ENCODE measurements at regions not wholly inside any gene's neighbourhood (a gene's known extent, or its start where the extent isn't known, plus 50 kb on each side); places are given as distances from the start of the nearest gene placed in this dataset.
"Not testable (repeated sequence)": the region's sequence is repeated elsewhere in the genome, so short reads cannot be mapped to it uniquely, and the experiment has no call there.

DNA sequence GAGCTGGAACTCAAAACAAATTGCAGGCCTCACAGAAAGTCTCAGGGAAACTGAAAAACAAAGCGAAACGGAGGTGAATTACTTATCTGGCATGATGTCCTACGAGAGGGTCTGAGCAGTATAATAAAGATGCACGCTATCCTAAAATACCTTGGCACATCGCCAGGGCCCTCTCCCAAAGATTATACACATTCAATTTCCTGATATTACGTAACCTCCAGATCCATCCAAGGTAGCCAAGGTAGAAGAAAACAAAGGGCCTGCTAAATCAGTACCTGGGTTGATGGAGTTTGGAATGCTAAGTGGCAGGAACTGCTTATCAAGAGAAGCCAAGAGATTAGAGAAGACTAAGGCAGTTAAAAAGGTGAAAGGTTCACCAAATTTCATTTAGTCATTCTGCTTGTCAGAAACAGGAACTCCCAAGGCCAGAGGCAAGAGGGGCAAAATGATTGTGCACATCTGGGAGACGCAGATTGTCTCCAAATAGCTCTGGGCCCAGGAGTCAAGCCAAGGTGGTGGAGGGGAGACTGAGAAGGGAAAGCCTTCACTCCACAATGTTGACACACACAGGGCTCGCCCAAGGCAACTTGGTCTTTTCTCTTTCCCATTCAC, 236.8 kb upstream of the ATP5MC3 start:
- no peak for DNase-seq (ENCODE audit: low spot score)

DNA sequence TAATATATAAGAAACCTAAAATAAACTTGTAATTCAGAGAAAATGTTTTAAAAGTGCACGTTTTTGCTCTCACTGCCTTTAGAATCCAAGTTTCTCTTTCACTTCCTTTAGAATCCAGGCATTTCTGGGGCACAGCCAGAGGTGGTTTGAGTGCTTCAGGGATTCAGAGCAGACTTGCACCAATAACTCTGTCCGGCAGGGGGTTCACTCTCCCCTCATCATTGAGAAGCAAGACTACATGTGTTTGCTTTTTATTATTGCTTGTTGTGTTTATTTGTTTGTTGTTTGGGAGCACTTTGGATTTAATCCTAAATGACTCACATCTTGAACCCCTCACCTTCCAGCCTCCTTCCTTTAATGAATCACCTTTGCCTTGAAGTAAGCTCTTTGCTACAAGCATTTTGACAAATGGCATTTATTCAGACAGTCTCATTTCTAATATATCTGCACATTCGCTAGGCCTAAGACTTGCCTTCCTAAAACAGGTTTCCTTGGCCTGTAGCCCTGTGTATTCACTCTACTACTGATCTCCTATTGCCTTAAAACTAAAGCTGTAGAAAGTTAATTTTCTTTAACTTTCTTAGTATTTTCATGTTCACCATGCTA, 233.5 kb upstream of the ATP5MC3 start:
- DNase-seq (ENCODE audit: low spot score), result peak; percentile 49

DNA sequence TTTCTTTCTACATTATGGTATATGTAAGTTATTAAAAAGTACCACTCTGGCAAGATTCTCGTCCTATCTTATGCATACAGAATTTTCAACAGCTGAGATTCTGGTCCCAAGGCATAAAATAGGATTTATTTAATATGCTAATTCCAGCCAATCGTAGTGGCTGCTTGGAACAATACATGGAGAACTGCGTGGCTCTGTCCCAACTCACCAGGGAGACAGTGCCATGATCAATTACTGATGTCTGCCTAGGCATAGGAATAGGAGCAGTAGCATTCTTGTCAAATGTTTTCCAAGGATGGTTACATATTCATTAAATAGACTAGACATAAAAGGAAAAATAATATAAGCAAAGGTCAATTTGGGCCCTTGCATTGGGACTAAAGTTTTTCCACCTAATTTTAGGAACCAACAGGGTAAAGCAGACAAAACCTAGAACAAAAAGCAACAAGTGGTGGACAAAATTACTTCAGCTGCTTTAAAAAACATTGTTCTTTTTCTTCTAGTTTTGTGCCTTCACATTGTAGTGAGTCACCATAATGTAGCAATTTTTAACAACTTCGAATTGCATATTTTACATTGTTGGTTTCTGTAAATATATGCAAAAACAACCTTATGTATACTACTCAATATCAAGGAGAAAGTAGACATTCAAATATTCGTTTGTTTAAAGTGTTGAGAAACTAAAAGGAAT, 232.8 kb upstream of the ATP5MC3 start:
- DNase-seq (ENCODE audit: low spot score), result no peak

DNA sequence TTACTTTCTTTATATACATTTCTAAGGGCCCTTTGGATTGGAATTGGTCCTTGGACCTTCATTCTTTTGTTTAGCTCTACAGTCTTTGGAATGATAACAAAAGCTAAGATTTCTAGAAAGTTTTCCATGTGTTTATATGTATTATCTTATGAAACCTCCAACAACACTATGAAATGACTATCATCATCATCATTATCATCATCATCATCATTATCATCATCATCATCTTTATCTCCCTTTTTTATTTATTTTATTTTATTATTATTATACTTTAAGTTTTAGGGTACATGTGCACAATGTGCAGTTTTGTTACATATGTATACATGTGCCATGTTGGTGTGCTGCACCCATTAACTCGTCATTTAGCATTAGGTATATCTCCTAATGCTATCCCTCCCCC, 229.4 kb upstream of the ATP5MC3 start:
- DNase-seq (ENCODE audit: low spot score), result not testable (repeated sequence)

DNA sequence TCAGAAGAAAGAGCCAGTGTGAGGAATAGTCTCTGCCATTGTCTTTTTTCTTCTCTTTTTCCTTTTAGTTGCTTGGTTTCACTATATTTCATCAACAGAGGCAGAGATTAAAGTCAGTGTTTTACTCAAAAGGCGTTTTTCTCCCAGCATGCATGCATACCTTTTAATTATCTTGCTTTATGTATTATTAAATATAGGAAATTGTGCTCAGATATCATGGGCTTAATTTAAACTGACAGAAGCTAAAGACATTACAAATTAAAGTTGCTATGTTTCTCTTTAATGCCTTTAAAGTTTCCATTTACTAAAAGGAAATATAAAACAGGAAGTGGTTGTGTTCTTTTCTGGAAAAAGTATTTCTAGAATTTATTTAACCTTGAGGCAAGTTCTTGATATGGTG, 223.3 kb upstream of the ATP5MC3 start:
- no peak for DNase-seq (ENCODE audit: low spot score)

DNA sequence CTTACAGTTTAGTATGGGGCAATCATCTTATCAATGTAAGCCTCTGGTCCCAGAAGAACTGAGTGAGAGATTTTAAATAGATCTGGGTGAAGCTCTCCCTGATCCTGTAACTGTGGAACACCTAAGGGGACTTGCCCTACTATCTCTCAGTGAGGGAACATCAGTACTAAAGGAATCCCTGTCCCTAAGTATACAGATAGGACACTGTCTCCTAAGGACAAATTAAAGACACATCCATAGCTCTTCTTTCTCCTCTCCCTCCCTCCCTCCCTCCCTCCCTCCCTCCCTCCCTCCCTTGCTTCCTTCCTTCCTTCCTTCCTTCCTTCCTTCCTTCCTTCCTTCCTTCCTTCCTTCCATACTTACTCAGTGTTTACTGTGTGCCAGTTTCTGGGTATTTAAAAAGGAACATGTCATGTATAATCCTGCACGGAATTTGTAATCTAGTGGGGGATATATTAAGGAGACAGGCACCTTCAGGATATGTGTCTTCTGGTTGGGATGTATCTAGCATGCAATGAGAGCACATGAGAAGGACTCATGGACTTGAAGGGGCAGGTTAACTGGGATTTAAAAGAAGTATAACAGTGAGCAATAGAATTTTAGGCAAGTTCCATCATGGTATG, 222.2 kb upstream of the ATP5MC3 start:
- no peak for DNase-seq (ENCODE audit: low spot score)

DNA sequence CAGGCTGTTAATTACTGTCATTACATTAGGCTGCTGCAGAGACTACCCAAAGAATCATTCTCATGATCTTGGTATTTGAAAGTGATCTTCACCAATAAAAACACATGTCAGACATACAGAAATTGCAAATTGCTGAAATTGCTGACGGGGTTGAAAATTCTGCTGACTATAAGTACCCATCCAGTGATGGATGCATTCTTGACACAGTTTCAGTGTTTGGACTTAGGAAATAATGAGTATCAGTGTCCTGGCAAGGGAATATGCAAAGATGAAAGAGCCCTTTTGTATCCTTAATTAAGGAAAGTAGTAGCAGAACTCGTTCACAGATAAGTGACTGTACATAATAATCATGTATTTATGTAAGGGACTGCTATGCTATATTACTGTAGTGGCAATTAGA, 221.1 kb upstream of the ATP5MC3 start:
- DNase-seq (ENCODE audit: low spot score), result no peak

DNA sequence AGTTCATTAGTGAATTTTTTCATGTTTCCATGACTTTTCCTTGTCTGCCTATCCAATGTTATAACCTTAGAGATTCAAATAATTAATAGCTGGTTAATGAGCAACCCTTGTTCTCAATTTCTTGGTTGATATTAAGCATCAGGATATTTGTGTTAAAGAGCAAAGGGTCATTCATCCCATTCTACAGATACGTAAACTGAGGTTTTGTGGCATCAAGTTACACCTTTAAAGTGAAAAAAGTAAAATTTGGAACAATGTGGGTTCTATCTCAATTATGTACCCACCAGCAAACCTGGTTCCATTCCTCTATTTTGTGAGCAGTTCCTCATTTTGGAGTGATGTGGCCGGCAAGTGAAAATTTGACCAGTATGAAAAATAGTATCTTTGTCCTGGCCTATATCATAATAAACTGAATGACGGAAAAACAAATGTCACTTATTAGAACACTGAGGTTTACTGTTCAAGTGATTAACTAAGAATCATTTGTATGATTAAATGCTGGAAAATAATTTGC, 220.5 kb upstream of the ATP5MC3 start:
- no peak for DNase-seq (ENCODE audit: low spot score)

DNA sequence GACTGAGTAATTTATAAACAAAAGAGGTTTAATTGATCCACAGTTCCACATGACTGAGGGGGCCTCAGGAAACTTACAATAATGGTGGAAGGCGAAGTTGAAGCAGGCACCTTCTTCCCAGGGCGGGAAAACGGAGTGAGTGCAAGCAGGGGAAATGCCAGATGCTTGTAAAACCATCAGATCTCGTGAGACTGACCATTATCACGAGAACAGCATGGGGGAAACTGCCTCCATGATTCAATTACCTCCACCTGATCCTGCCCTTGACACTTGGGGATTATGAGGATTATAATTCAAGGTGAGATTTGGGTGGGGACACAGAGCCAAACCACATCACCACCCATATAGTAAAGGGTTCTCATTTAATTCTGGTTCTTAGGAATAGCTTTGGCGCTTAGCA, 219.5 kb upstream of the ATP5MC3 start:
- no peak for DNase-seq (ENCODE audit: low spot score)

DNA sequence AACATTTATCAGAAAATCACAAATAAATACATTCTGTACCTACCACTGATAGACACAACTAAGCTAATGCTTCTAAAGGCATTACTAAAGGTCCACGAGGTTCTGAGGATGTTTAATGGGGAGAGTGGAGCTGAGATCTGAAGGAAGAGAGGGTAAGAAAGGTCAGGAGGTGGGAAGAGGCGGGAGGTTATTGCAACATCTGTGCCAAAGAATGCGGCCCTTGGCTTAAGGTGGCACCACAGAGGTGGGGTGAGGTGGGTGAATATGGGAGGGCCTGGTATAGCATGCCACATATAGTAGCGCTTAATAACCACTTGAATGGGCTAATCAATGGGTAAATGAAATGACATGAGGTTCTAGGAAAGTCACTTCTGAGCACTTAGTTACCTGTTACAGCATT, 217.8 kb upstream of the ATP5MC3 start:
- DNase-seq (ENCODE audit: low spot score), result no peak

DNA sequence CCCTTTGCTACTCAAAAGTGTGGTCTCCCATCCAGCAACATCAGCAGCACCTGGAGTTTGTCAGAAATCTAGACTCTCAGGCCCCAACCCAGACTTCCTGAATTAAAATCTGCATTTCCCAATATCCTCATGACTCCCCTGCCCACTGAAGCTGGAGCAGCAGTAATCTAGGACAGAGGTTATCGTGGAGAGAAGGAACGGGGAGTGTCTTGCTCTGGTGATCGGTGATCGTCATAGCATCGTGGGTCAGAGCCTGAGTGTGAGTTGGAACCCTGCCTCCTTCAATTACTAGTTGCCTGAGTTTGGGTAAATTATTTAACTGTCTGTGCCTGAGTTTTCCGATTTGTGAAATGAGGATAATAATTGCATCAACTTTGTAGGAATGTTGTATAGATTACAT, 217.3 kb upstream of the ATP5MC3 start:
- DNase-seq (ENCODE audit: low spot score), result no peak

DNA sequence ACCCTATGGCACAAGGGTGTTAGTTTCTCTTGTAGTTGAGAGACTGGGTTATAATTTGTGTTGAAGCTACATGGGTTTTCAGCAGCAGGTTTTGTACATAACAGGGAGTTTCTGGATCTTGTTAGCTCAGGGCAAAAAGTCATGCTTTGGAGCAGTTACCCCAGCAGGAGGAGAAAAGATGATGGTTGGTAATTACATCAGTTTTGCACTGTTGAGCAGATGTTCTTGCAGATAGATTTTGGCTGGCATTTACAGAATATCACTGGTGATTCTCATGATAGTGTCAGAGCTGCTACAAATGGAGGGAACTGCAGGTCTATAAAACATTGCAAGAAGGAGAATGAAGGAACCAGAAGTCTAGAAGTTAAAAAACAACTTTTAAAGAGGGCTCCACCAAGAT, 215.2 kb upstream of the ATP5MC3 start:
- no peak for DNase-seq (ENCODE audit: low spot score)

DNA sequence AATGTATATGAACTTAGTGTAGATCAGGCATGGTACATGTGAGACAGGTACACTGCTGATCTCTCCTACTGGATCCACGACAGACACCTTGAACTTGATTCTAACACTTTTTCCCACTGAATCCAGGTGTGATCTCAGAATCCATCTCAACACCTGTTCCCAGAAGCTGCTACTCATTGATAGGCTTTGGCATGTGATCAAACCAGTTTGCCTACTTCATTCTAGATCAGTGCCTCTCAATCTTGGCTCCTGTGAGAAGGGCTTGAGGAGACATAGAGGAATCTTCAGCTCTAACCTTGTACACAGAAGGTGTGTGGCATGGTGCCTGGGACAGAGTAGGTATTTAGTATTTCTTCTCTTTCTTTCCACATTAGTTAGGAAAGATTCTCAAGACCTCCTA, 212.3 kb upstream of the ATP5MC3 start:
- no peak for DNase-seq (ENCODE audit: low spot score)

DNA sequence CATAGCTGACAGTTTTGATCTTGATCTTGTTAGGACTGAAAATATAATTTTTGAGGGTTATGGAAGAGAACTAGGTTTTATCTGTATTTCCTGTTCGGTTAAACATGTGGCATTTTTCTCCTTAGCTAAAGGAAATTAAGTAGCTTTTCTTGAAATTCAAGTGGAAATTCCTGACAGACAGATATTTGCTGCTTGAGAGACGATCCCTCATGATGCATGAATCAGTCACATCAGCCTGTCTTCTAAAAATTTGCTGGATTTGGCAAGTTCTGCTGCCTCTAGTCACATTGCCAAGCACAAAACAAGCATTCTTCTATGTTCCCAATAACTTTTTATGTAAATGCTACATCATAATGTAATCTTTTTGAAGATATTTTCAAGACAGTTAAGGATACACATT, 201.8 kb upstream of the ATP5MC3 start:
- DNase-seq (ENCODE audit: low spot score), result no peak

DNA sequence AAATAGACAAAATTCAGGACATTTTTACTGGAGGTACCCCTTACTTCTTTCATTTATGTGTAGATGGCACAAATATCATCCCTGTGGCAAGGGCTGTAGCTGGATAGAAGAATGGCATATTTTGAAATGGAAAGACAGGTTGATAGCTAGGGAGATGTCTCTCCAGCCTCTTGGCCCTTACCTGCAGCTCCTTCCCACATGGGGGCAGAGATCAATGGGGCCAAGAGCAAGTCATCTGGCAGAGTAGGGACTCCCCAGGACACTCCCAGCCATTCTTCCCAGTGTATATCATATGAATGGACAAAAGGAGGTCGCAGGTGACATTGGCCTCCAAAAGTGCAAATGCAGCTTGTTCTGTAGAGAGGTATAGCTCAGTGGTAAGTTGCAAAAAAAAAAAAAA, 192.2 kb upstream of the ATP5MC3 start:
- no peak for DNase-seq (ENCODE audit: low spot score)

DNA sequence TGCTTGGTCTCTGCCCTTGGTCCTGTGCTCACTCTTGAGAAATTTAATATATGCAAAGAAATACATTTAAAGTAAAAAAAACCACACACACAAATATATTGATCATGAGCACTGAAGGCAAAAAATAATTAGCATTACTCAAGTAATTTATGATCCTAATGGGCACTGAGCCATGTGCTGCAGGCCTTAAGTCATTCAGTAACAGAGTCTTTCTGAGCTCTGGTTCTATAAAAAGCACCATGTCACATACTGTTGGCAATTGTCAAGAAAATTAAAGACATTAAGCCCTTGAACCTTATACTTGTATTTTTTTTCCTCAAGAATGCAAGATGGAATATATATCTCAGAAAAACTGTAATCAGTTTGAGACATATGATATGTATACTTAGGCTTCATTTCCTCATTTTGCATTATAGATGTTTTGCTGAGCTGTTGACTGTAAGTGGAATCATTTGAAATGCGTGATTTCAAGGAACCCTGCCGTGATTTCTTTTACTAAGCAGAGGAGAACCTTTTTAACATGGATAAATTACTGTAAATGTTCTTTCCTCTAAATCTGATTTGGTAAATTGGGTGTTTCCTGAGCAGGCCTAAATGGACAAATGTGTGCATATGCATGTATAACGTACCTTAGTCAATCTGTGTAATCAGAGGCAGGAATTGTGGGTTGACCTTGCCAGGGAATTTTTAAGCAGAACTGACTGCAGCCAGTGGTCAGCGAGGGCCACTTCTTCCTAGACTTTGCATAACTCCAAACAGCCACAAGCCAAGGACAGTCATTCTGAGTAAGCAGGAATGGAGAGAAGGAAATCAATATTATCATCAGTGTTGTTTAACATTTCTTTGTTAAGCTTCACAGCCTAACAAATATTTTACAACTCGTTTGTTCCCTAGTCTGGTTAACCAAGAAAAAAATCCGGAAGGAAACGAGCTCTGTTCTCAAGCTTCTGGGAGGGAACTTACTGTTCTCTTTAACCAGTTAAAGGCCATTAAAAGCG, 191.5 kb upstream of the ATP5MC3 start:
- DNase-seq (ENCODE audit: low spot score), result no peak

DNA sequence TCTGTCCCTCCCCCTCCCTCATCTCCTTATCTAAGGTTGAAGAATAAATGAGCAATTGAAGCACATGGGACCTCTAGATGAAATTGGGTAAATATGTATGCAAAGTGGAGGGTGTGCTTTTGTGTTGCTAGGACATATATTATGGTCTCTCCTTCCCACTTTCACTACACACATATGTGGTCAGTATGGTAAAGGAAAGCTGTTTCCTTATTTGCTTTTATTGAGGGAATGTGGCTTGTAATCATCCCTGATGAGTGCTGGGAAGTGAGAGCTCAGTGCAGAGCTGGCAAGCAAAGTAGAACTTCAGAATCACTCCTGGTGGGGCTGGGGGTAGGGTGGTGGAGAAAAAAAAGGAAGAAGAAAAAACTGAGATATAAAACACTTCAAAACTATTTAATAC, 189.9 kb upstream of the ATP5MC3 start:
- DNase-seq (ENCODE audit: low spot score), result no peak

DNA sequence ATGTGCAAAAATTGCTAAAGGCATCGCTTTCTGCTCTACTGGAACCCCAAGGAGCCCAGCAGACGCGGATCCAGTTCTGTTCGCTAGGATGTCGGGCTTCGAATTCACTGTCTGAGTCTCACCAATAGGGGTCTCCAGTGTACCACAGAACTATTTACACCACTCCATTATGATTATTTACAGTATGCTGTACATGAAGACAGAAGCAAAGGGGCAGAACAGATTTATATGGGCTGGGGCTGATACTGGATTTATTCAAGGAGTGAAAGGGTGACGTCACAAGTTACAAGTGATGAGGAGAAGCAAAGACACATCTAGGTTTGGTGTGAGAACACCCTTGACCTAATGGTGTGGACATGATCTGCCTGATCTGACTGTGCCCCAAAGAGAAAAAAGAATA, 185.3 kb upstream of the ATP5MC3 start:
- no peak for DNase-seq (ENCODE audit: low spot score)

DNA sequence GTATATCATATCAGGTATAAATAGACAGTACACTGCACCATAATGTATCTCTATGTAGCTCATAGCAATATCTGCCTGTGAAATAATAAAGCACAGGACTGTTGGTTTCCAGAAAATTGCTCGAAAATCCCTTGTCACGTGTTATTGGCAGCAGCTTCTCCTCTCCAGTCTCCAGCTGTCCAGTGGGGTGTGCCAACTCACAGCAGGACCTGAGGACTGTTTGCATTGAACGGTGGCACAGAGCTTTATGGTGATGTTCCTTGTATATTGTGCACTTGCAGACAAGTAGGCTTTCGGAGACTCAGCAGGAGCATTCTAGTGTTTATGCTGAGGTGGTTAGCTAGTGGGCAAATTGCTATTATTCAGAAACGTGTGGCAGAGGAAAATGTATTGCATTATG, 182.2 kb upstream of the ATP5MC3 start:
- no peak for DNase-seq (ENCODE audit: low spot score)

DNA sequence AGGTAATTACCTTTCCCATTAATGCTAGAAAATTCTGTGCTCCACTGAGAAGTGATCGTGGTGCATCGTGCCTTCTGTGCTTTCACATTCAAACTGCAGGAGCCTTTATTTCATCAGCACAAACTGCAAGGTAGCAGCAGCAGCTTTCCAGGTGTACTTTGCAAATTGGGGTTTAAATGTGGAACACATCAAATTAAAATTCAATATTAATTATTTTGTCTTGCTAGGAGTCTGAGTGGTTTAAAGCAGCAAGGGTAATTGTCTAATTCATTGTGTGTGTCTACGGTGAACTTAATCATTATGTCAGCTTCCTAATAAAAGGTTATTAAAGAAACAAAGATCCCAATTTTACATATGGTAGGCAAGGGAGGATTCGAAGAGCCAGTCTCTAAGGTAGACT, 180.8 kb upstream of the ATP5MC3 start:
- no peak for DNase-seq (ENCODE audit: low spot score)

DNA sequence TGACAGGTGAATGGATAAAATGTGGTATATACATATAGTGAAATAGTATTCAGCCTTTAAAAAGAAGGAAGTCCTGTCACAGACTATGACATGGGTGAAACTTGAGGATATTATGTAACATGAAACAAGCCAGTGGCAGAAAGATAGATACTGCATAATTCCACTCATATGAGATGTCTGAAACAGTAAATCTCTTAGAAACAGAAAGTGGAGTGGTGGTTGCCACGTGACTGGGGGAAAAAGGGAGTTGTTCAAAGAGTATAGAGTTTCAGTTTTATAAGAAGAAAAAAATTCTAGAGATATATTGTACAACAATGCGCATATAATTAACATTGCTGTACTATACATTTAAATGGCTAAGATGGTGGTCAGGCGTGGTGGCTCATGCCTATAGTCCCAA, 178.2 kb upstream of the ATP5MC3 start:
- no peak for DNase-seq (ENCODE audit: low spot score)

DNA sequence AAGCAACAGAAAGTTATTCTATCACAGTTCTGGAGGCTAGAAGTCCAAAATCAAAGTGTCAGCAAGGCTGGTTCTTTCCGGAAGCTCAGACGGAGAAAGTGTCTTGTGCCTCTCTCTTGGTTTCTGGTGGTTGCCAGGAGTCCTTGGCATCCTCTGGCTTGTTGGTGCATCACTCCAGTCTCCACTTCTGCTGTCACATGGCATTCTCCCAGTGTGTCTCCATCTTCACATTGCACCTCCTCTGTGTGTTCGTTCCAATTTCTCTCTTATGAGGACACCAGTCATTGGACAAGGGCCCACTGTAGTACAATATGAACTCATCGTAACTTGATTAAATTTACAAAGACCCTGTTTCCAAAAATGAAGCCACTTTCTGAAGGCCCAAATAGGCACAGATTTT, 175.4 kb upstream of the ATP5MC3 start:
- DNase-seq (ENCODE audit: low spot score), result no peak

Data from ureter (tissue), 1 donor.